GM21723 (cell line): ENCODE measurements at regions not wholly inside any gene's neighbourhood (a gene's known extent, or its start where the extent isn't known, plus 50 kb on each side); places are given as distances from the start of the nearest gene placed in this dataset.

Experiments
- ATAC-seq: cut with Tn5 transposase; IDR thresholded peaks from one replicate; pipeline ENCODE4 v1.9.1; 2021; ENCODE audit warnings: mild to moderate bottlenecking, moderate library complexity; ENCODE audit not compliant: unreplicated experiment

GRCh38 chrX:69110116-69110530, 55.1 kb downstream of the PJA1 start:
- no peak for ATAC-seq

- ATAC-seq, result no peak
Measured at GRCh38 chrX:69109706-69110105, 55.5 kb downstream of the PJA1 start.

GRCh38 chrX:69109036-69109663, 56.1 kb downstream of the PJA1 start:
- ATAC-seq, result no peak

DNA sequence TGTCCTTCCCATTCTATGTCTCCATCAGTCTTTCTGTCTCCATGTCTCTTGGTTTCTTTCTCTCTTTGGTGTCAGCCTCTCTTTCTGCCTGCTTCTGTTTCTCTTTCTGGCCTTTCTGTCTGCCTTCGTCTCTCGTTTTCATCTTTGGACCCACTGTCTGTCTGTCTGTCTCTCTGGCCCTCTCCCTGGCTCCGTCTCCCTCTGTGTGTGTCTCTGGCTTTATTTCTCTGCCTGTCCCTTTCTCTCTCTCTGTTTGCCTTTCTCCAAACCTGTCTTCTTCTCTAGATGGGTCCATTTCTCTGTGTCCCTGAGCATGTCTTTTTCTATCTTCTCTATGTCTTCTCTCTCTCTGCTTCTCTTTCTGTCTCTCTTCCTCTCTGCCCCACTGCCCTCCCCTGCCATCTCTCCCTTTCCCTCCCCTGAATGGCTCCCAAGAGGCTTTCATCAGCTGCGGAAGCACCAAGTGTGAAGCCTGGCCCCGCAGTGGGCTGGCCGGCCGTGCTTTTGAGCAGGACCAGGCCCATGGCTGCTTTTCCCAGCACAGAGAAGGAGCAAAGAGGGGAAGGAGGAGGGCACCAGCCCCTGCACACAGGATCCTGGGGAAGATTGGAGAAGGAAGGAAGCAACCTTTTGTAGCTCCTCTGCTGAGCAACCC, 57.4 kb downstream of the PJA1 start:
- ATAC-seq, result no peak

- ATAC-seq, result no peak
Measured at GRCh38 chrX:69107231-69107739, 58.0 kb downstream of the PJA1 start.

- no peak for ATAC-seq
Measured at GRCh38 chrX:69104756-69105434, 60.4 kb downstream of the PJA1 start.

- ATAC-seq, result no peak
Measured at GRCh38 chrX:69103539-69103938, 61.7 kb downstream of the PJA1 start.

GRCh38 chrX:69102612-69103194, 62.5 kb downstream of the PJA1 start:
- no peak for ATAC-seq

- no peak for ATAC-seq
Measured at GRCh38 chrX:69101683-69102251, 63.5 kb downstream of the PJA1 start.

DNA sequence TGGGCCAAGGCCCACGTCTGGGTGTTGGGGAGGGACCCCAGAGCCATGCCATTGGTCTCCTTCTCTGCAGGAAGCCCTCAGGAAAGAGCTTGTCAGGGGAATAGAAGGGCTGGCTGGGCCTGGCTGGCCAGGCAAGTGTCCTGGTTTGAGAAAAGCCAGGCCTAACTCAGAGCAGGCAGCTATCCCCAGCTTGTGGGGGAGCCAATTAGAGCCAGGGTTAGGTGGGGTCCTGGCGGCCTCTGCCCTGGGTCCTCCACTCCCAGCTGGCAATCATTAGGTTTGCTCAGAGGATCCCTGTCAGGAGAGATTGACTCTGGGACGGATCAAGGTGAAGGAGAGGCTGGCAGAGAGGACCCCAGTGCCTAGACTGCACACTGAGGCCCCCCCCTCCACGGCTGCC, 64.8 kb downstream of the PJA1 start:
- no peak for ATAC-seq

DNA sequence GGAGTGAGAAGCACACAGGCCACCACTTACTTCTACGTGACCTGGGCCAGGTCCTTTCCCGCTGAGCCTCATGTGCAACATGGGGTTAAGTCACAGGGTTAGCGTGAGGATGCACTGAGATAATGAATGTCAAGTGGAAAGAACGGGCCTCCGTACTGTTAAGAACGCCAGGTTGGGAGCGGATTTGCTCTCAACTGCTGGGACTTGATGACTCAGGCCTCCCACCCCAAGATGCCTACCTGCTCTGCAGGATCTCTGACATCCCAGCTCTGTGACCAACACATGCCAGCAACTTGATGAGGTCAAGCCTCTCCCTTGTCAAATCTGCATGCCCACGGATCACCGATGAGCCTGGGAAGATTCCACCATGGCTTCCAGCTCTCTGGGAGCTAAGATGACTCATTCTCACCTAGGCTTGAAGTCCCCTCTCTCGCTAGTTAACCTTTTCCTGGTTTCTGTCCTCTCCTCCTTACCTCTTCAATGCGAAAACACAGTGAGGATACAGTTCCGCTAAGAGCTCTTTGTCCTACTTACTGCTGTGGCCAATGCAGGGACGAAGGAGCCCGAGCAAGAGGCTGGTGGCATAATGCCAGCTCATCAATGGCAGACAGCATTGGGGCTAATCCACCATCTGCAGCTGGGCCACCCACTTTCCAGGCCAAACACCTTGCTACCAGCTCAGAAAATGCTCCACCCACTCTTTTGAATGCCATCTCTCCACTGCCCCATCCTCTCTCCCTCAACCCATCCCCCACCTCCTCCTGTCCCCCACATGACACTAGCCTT, 67.6 kb downstream of the PJA1 start:
- ATAC-seq, result no peak

DNA sequence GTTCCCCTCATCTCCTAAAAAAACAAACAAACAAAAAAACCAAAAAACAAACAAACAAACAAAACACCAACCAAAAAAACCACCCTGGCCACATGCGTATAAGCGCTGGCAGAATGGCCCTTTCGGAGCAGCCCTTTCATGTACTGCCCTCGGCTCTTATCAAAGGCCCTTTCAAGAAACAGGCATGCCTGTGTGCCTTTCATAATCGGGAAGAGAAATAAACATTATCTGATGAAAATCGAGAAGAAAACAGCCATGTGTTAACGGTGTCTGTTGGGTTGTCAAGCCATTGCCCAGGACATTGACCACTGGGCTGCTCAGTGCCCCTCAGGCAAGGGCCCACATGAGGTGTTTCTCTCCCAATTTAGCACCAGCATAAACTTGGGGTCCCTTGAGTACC, 68.3 kb downstream of the PJA1 start:
- ATAC-seq, result no peak

- no peak for ATAC-seq
Measured at GRCh38 chrX:69094977-69095669, 70.1 kb downstream of the PJA1 start.

DNA sequence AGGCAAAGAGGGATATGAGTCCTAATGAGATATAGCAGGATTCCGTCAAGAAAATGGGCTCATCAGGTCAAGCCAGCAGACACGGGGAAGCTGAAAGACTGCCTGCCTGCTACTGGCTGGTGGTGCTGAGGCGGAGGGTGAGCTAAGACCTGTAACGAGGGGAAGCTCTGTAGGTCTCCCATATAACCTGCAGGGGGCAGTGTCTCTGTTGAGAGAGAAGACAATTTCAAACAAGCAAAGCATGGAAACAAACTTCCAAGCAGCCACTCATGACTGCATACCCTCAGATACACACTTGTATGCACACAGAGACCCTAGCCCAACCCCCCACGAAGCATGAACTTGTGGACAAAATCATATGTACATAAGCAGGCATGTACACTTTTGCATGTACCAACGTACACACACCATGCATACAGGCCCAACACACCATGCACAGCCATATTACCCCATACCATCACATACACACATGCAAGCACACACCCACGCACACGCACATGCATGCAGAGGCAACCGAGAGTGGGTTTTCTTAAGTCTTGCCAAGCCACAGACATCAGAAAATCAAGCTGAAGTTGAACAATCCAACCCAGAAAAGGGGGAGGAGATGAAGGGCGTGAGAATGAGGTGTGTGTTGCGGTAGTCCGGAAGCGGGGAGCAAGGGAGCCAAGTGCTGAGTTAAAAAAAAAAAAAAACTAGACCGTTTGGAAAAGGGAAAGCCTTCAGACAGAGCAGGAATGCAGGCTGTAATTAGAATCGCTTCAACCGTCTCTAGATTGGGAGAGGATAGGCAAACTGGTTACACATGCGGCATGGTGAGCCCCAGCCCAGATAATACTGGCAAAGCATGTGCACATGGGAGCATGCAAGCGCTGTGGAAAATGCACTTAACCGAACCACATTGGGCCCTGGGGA, 71.0 kb downstream of the PJA1 start:
- ATAC-seq, result peak; percentile 84

- ATAC-seq, result no peak
Measured at GRCh38 chrX:69090022-69090421, 75.2 kb downstream of the PJA1 start.

GRCh38 chrX:69089203-69089602, 76.0 kb downstream of the PJA1 start:
- no peak for ATAC-seq

- ATAC-seq, result no peak
Measured at GRCh38 chrX:69088171-69088938, 76.9 kb downstream of the PJA1 start.

- ATAC-seq, result no peak
Measured at GRCh38 chrX:69085826-69086225, 79.4 kb downstream of the PJA1 start.
